OCI-LY1 (cell line): ENCODE measurements at regions not wholly inside any gene's neighbourhood (a gene's known extent, or its start where the extent isn't known, plus 50 kb on each side); places are given as distances from the start of the nearest gene placed in this dataset.

Source experiments
- H2AFZ ChIP-seq: fragments of 200-600 bp; sonication (generic), shearing (Covaris generic); 2 replicates; pipeline ENCODE4 v1.6.0; 2014; ENCODE audit warnings: antibody characterized with exemption, mild to moderate bottlenecking, low read length
- H3F3A ChIP-seq: fragments of 200-600 bp; sonication (generic), shearing (Covaris generic); 2 replicates; pipeline ENCODE4 v1.6.0; 2014; ENCODE audit warnings: mild to moderate bottlenecking, antibody characterized with exemption, low read length, moderate library complexity; ENCODE audit not compliant: insufficient read depth
- H3K27ac ChIP-seq: fragments of 200-600 bp; sonication (generic); 2 replicates; pipeline ENCODE4 v1.5.1; 2014; ENCODE audit warnings: low read length, mixed run types, mild to moderate bottlenecking, low read depth; ENCODE audit not compliant: poor library complexity, severe bottlenecking
- H3K27me3 ChIP-seq: fragments of 200-600 bp; sonication (generic); 2 replicates; pipeline ENCODE4 v1.6.0; 2014; ENCODE audit warnings: antibody characterized with exemption, mild to moderate bottlenecking, low read length, moderate library complexity; ENCODE audit not compliant: insufficient read depth
- H3K36me3 ChIP-seq: fragments of 200-600 bp; sonication (generic); 2 replicates; pipeline ENCODE4 v1.6.1; 2014; ENCODE audit warnings: mild to moderate bottlenecking, antibody characterized with exemption, low read length, moderate library complexity, mixed read lengths; ENCODE audit not compliant: insufficient read depth
- H3K4me1 ChIP-seq: fragments of 200-600 bp; sonication (generic); 2 replicates; pipeline ENCODE4 v1.5.1; 2014; ENCODE audit warnings: mild to moderate bottlenecking, low read length, moderate library complexity; ENCODE audit not compliant: insufficient read depth, severe bottlenecking
- H3K4me2 ChIP-seq: fragments of 200-600 bp; sonication (generic), shearing (Covaris generic); 2 replicates; pipeline ENCODE4 v1.6.1; 2014; ENCODE audit warnings: low read length
- H3K4me3 ChIP-seq: fragments of 200-600 bp; sonication (generic); 2 replicates; pipeline ENCODE4 v1.5.1; 2014; ENCODE audit warnings: low read length, low read depth, mild to moderate bottlenecking, mixed read lengths; ENCODE audit not compliant: poor library complexity, severe bottlenecking
- H3K79me2 ChIP-seq: fragments of 200-600 bp; shearing (Covaris generic); 2 replicates; pipeline ENCODE4 v1.6.1; 2016; ENCODE audit warnings: mixed run types, low read length, mixed read lengths; ENCODE audit not compliant: insufficient read depth
- H3K9ac ChIP-seq: fragments of 200-600 bp; sonication (generic), shearing (Covaris generic); 2 replicates; pipeline ENCODE4 v1.6.1; 2014; ENCODE audit warnings: mild to moderate bottlenecking, low read length, mixed read lengths
- H3K9me2 ChIP-seq: fragments of 200-600 bp; sonication (generic), shearing (Covaris generic); 2 replicates; pipeline ENCODE4 v1.6.1; 2014; ENCODE audit warnings: low read depth, mild to moderate bottlenecking, low read length, mixed read lengths
- H3K9me3 ChIP-seq: fragments of 200-600 bp; shearing (Covaris generic); 2 replicates; pipeline ENCODE4 v1.6.1; 2014; ENCODE audit warnings: low read length, mixed read lengths
- H4K20me1 ChIP-seq: fragments of 200-600 bp; sonication (generic), shearing (Covaris generic); 2 replicates; pipeline ENCODE4 v1.6.0; 2016; ENCODE audit warnings: mild to moderate bottlenecking, low read length; ENCODE audit not compliant: insufficient read depth
- EZH2 ChIP-seq: fragments of 200-600 bp; sonication (generic), shearing (Covaris generic); IDR thresholded peaks from 2 replicates; pipeline ENCODE4 v1.8.0; 2017; ENCODE audit warnings: borderline replicate concordance, mixed run types, mild to moderate bottlenecking, antibody characterized with exemption, low read length, moderate library complexity, mixed read lengths
- TF ChIP-seq, protein P1 (sequence below): fragments of 200-600 bp; sonication (generic), shearing (Covaris generic); IDR thresholded peaks from 2 replicates; pipeline ENCODE4 v1.5.1; 2017; ENCODE audit warnings: mild to moderate bottlenecking, antibody characterized with exemption, low read length, moderate library complexity, mixed read lengths

DNA sequence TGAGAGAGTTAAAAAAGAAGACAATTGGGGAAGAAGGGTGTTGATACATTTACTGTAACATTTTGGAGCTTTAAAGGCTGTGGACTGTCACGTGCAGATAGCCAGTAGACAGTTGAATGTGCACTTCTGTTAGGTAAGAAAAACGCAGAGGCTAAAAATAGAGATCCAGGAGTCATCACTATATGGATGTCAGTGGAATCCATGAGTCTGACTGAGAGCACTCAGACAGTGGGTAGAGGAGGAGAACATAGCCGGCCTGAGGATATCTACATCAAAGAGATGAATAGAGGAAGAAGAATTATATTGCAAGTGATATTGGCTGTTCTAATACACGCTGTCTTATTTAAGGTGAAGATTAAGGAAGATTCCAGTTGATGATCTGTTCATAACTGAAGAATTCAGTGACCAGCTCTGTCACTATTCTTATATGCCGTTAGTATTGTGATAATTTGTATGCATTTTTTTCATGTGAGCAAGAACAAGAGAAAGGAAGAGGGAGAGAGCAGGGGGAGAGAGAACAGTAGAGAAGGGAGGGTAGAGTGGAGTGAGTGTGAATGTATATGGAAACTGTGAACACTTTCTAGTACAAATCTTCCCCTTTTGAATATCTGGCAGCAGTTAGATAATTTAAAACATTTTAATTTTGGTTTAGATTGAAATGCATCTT, 344.8 kb downstream of the CHRM3 start:
- Histone ChIP-seq H3K9ac (no peak overlapping the region), H3K9me3 (no peaks in the 10 kb centered on the region), H3K79me2 (no peaks in the 10 kb centered on the region), H3K27ac (no peak overlapping the region), H3K9me2 (no peaks in the 10 kb centered on the region), H4K20me1 (no peaks in the 10 kb centered on the region), H3K36me3 (no peaks in the 10 kb centered on the region), H3K4me2 (no peak overlapping the region), H3F3A (no peaks in the 10 kb centered on the region), H3K4me1 (no peaks in the 10 kb centered on the region), H3K27me3 (no peaks in the 10 kb centered on the region), H3K4me3 (no peak overlapping the region), H2AFZ (no peak overlapping the region)
- TF ChIP-seq, protein P1, sequence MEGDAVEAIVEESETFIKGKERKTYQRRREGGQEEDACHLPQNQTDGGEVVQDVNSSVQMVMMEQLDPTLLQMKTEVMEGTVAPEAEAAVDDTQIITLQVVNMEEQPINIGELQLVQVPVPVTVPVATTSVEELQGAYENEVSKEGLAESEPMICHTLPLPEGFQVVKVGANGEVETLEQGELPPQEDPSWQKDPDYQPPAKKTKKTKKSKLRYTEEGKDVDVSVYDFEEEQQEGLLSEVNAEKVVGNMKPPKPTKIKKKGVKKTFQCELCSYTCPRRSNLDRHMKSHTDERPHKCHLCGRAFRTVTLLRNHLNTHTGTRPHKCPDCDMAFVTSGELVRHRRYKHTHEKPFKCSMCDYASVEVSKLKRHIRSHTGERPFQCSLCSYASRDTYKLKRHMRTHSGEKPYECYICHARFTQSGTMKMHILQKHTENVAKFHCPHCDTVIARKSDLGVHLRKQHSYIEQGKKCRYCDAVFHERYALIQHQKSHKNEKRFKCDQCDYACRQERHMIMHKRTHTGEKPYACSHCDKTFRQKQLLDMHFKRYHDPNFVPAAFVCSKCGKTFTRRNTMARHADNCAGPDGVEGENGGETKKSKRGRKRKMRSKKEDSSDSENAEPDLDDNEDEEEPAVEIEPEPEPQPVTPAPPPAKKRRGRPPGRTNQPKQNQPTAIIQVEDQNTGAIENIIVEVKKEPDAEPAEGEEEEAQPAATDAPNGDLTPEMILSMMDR = no peak
- no peak for TF ChIP-seq EZH2

DNA sequence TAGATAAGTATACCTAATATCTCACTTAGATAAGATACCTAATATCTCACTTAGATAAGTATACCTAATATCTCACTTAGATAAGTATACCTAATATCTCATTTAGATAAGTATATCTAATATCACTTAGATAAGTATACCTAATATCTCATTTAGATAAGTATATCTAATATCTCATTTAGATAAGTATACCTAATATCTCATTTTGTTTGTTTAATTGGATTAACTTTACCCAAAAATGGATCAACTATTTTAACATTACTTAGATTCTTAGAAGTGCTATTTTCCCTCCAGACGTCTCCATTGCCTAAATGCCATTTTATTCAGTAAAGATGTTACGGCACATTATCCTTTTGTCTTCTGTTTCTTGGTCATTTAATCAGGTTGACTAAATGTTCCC, 346.4 kb downstream of the CHRM3 start:
- H3K27ac ChIP-seq = no peak overlapping the region
- no peaks in the 10 kb centered on the region for H3F3A ChIP-seq
- H3K79me2 ChIP-seq = no peaks in the 10 kb centered on the region
- no peak for TF ChIP-seq EZH2
- TF ChIP-seq, protein P1 = no peak
- H3K36me3 ChIP-seq = no peaks in the 10 kb centered on the region
- H3K4me3 ChIP-seq = no peak overlapping the region
- H3K9ac ChIP-seq = no peak overlapping the region
- no peaks in the 10 kb centered on the region for H4K20me1 ChIP-seq
- H3K4me1 ChIP-seq = no peaks in the 10 kb centered on the region
- no peaks in the 10 kb centered on the region for H3K9me3 ChIP-seq
- H3K9me2 ChIP-seq = no peaks in the 10 kb centered on the region
- no peaks in the 10 kb centered on the region for H3K27me3 ChIP-seq
- H2AFZ ChIP-seq = no peak overlapping the region
- no peak overlapping the region for H3K4me2 ChIP-seq

DNA sequence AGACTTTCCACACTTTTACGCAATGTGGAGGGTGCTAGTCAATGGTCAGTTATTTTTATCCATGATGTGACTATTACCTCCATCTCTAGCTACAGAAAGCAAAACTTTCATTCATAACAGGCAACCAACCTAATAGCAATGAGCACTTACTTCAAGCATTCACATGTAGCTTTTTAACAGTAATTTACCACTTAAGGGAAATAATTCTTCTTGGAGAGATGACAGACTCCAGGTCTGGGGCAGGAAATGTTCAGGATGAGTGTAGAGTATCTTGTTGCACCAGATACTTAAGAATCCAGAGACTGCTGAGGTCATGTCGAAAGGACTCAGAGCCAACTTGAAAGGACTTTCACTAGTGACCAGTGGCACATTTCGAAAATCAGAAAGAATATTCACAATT, 347.6 kb downstream of the CHRM3 start:
- Histone ChIP-seq H3K4me3 (no peak overlapping the region), H3F3A (no peaks in the 10 kb centered on the region), H4K20me1 (no peaks in the 10 kb centered on the region), H3K27me3 (no peaks in the 10 kb centered on the region), H3K9me2 (no peaks in the 10 kb centered on the region), H3K79me2 (no peaks in the 10 kb centered on the region), H3K9ac (no peak overlapping the region), H3K4me2 (no peak overlapping the region), H3K27ac (no peak overlapping the region), H3K36me3 (no peaks in the 10 kb centered on the region), H3K4me1 (no peaks in the 10 kb centered on the region), H2AFZ (no peak overlapping the region), H3K9me3 (no peaks in the 10 kb centered on the region)
- no peak for TF ChIP-seq EZH2
- TF ChIP-seq, protein P1 = no peak
